ENCODE measurements at regions not wholly inside any gene's neighbourhood (a gene's known extent, or its start where the extent isn't known, plus 50 kb on each side); places are given as distances from the start of the nearest gene placed in this dataset.

- Histone ChIP-seq H3K4me3 (ENCODE audit: low read depth, low read length) (no peak overlapping the region), H3K27me3 (replicated peaks) (no peaks in the 10 kb centered on the region), H3K36me3 (replicated peaks) (no peaks in the 10 kb centered on the region), H3K27ac (no peak overlapping the region)
- in situ Hi-C loops (cut with HindIII; ENCODE audit: low pct_ligation_motif_present, low sequenced_read_pairs): no loop called here
- TF ChIP-seq CTCF (IDR thresholded peaks at IDR 0.05; ENCODE audit: low read depth, low read length, missing control alignments): no peak
- DNase-seq: no peak
These were observed 273.1 kb downstream of the SP3 start for GRCh38 chr2:173692068-173692467.

GRCh38 chr2:173693044-173693589 lies 272.1 kb downstream of the SP3 start:
- no peak for TF ChIP-seq CTCF (IDR thresholded peaks at IDR 0.05; ENCODE audit: low read depth, low read length, missing control alignments)
- Histone ChIP-seq H3K36me3 (replicated peaks) (no peaks in the 10 kb centered on the region), H3K27me3 (replicated peaks) (no peaks in the 10 kb centered on the region), H3K4me3 (ENCODE audit: low read depth, low read length) (no peak overlapping the region), H3K27ac (no peak overlapping the region)
- in situ Hi-C loops (cut with HindIII; ENCODE audit: low pct_ligation_motif_present, low sequenced_read_pairs): no loop called here
- no peak for DNase-seq

- no peaks in the 10 kb centered on the region for H3K27me3 ChIP-seq (replicated peaks)
- in situ Hi-C loops (cut with HindIII; ENCODE audit: low pct_ligation_motif_present, low sequenced_read_pairs): no loop called here
- no peak overlapping the region for H3K27ac ChIP-seq
- no peak for TF ChIP-seq CTCF (IDR thresholded peaks at IDR 0.05; ENCODE audit: low read depth, low read length, missing control alignments)
- H3K36me3 ChIP-seq (replicated peaks): no peaks in the 10 kb centered on the region
- DNase-seq: no peak
- H3K4me3 ChIP-seq (ENCODE audit: low read depth, low read length): no peak overlapping the region
These were observed 268.9 kb downstream of the SP3 start for GRCh38 chr2:173696274-173696673.

GRCh38 chr2:173697929-173698328 lies 267.2 kb downstream of the SP3 start:
- Histone ChIP-seq H3K27ac (no peak overlapping the region), H3K4me3 (ENCODE audit: low read depth, low read length) (no peak overlapping the region), H3K27me3 (replicated peaks) (no peaks in the 10 kb centered on the region), H3K36me3 (replicated peaks) (no peaks in the 10 kb centered on the region)
- no peak for DNase-seq
- no peak for TF ChIP-seq CTCF (IDR thresholded peaks at IDR 0.05; ENCODE audit: low read depth, low read length, missing control alignments)
- in situ Hi-C loops (cut with HindIII; ENCODE audit: low pct_ligation_motif_present, low sequenced_read_pairs): no loop called here

- TF ChIP-seq CTCF (IDR thresholded peaks at IDR 0.05; ENCODE audit: low read depth, low read length, missing control alignments): no peak
- DNase-seq: no peak
These were observed 259.5 kb downstream of the SP3 start for GRCh38 chr2:173705656-173706055.

GRCh38 chr2:173706936-173707335 lies 258.2 kb downstream of the SP3 start:
- in situ Hi-C loops (cut with HindIII; ENCODE audit: low pct_ligation_motif_present, low sequenced_read_pairs): no loop called here
- no peak overlapping the region for H3K27ac ChIP-seq
- DNase-seq: no peak

More at GRCh38 chr2:173705656-173706055, 259.5 kb downstream of the SP3 start:
- H3K36me3 ChIP-seq (replicated peaks): no peaks in the 10 kb centered on the region
- H3K27ac ChIP-seq: no peak overlapping the region
- H3K4me3 ChIP-seq (ENCODE audit: low read depth, low read length): no peak overlapping the region
- in situ Hi-C loops (cut with HindIII; ENCODE audit: low pct_ligation_motif_present, low sequenced_read_pairs): no loop called here
- no peaks in the 10 kb centered on the region for H3K27me3 ChIP-seq (replicated peaks)

More at GRCh38 chr2:173706936-173707335, 258.2 kb downstream of the SP3 start:
- Histone ChIP-seq H3K4me3 (ENCODE audit: low read depth, low read length) (no peak overlapping the region), H3K27me3 (replicated peaks) (no peaks in the 10 kb centered on the region), H3K36me3 (replicated peaks) (no peaks in the 10 kb centered on the region)
- TF ChIP-seq CTCF (IDR thresholded peaks at IDR 0.05; ENCODE audit: low read depth, low read length, missing control alignments): no peak
